ENCODE measurements at regions not wholly inside any gene's neighbourhood (a gene's known extent, or its start where the extent isn't known, plus 50 kb on each side); places are given as distances from the start of the nearest gene placed in this dataset.

- no peak for TF ChIP-seq CTCF (IDR thresholded peaks at IDR 0.05)
- TF ChIP-seq POLR2A (IDR thresholded peaks at IDR 0.05) = no peak
These were observed 585.0 kb downstream of the SUCLG1 start for GRCh38 chr2:83874066-83874465.
